GM13976 (cell line): ENCODE measurements at regions not wholly inside any gene's neighbourhood (a gene's known extent, or its start where the extent isn't known, plus 50 kb on each side); places are given as distances from the start of the nearest gene placed in this dataset.
"Not testable (repeated sequence)": the region's sequence is repeated elsewhere in the genome, so short reads cannot be mapped to it uniquely, and the experiment has no call there.

ENCODE experiments used
- DNase-seq: peaks from one replicate; pipeline ENCODE4 v3.0.0; 2012; ENCODE audit warnings: low spot score
- in situ Hi-C: fragments of 300-500 bp; cut with MboI; formaldehyde crosslinking; loops from one replicate; pipeline ENCODE4 v1.12.0; 2022; ENCODE audit warnings: low sequenced_read_pairs, mixed read lengths, inconsistent platforms; ENCODE audit not compliant: unreplicated experiment
- TF ChIP-seq, protein P1 (sequence below): IDR thresholded peaks from 2 replicates; pipeline ENCODE4 v1.5.1; 2012; ENCODE audit warnings: borderline replicate concordance, mild to moderate bottlenecking; ENCODE audit not compliant: insufficient read depth; ENCODE audit errors: extremely low read depth, missing control alignments, control extremely low read depth

DNA sequence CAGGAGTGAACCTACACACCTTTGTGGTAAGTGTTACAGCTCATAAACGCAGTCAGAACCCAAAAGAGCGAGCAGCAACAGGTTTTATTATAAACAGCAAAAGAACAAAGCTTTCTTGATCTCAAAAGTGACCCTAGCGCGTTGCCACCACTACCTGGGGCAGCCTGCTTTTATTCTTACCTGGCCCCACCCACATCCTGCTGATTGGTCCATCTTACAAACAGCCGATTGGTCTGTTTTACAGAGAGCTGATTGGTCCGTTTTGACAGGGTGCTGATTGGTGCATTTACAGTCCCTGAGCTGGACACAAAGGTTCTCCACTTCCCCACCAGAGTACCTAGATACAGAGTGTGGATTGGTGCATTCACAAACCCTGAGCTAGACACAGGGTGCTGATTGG, 143.1 kb downstream of the ARRDC4 start:
- TF ChIP-seq, protein P1, sequence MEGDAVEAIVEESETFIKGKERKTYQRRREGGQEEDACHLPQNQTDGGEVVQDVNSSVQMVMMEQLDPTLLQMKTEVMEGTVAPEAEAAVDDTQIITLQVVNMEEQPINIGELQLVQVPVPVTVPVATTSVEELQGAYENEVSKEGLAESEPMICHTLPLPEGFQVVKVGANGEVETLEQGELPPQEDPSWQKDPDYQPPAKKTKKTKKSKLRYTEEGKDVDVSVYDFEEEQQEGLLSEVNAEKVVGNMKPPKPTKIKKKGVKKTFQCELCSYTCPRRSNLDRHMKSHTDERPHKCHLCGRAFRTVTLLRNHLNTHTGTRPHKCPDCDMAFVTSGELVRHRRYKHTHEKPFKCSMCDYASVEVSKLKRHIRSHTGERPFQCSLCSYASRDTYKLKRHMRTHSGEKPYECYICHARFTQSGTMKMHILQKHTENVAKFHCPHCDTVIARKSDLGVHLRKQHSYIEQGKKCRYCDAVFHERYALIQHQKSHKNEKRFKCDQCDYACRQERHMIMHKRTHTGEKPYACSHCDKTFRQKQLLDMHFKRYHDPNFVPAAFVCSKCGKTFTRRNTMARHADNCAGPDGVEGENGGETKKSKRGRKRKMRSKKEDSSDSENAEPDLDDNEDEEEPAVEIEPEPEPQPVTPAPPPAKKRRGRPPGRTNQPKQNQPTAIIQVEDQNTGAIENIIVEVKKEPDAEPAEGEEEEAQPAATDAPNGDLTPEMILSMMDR: no peak
- no peak for DNase-seq
- in situ Hi-C loops: no loop called here

DNA sequence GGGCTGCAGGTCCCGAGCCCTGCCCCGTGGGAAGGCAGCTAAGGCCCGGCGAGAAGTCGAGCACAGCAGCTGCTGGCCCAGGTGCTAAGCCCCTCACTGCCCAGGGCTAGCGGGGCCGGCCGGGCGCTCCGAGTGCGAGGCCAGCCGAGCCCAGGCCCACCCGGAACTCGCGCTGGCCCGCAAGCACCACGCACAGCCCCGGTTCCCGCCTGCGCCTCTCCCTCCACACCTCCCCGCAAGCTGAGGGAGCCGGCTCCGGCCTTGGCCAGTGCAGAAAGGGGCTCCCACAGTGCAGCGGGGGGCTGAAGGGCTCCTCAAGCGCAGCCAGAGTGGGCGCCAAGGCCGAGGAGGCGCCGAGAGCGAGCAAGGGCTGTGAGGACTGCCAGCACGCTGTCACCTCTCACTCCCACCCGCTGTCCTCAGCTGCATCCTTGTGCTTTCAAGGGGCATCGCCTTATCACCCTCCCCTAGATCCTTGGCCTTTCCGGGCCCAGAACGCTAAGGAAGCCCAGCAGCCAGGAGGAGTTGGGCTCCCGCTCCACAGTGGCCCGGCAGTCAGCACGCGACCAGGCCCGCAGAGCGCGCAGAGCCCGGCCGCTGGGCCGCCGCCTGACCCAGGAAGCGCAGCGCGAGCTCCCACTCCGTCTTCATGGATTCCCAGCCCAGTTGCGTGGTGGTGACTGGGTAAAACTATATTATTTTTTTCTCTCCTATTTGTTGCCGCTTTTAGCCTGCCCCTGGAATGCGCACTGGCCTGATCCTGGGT, 144.1 kb downstream of the ARRDC4 start:
- in situ Hi-C loops, DNase-seq: not testable (repeated sequence)

- DNase-seq, in situ Hi-C loops: not testable (repeated sequence)
Measured at GRCh38 chr15:98106615-98107194, 146.2 kb downstream of the ARRDC4 start.

DNA sequence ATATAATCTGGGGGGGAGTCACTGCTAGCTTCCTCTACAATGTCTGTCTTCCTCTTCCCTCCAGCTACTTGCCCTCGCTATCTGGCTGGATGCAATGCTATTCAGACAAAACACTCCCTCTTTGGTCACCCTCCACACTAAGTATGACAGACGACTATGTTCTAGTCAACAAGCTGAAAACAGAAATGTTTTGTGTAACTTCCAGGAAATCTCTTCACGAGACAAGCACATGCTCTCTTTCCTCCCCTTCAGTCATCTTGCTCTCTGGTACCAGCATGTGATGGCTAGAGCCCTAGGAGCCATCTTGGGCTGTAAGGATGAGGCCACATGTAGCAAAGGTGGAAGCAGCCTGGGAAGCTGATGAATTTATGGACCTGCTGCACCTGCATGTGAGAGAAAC, 151.3 kb downstream of the ARRDC4 start:
- TF ChIP-seq, protein P1: no peak
- DNase-seq: no peak
- in situ Hi-C loops: no loop called here

DNA sequence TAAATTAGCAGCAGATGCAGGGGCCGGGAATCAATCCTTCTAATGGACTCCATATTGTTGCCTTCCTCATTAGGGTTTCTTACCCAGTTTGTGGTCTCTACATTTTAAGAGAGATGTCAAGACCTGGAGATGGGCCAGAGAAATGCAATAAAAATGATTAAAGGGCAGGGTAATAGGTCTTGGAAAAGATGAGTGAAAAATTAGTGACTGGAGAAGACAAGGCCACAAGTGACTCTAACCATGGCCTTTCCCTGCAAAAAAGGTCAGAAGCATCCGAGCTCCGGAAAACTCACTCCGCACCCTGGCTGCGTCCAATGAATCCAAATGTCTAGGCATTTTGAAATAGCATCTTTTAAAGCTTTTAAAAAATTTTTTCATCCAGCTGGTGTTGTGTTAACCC, 152.8 kb downstream of the ARRDC4 start:
- in situ Hi-C loops: no loop called here
- DNase-seq: no peak
- TF ChIP-seq, protein P1: no peak

- in situ Hi-C loops: no loop called here
- TF ChIP-seq, protein P1: no peak
Measured at GRCh38 chr15:98120561-98120960, 160.1 kb downstream of the ARRDC4 start.

DNA sequence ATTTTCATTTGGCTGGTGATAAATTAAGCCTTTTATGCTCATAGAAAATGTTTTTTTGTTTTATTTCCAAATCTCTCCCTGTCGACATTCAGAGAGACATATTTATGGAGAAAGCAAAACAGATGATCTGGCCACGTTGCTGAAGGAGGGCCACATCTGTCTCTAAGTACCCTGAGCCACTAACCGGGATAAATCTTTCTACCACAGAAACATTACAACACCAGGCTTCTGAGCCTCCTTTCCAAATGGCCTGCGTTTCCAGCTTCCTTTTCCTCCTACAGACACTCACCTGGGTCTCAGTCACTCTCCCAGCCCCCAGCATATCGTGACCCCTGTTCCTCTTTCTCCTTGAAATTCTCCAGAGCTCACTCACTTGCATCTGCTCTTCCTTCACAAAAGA, 161.0 kb downstream of the ARRDC4 start:
- no peak for DNase-seq
- in situ Hi-C loops: no loop called here
- TF ChIP-seq, protein P1: no peak

More at GRCh38 chr15:98120561-98120960, 160.1 kb downstream of the ARRDC4 start:
- no peak for DNase-seq

- in situ Hi-C loops: no loop called here
- TF ChIP-seq, protein P1: no peak
- no peak for DNase-seq
Measured at GRCh38 chr15:98121957-98122356, 161.5 kb downstream of the ARRDC4 start.
